OCI-LY7 (cell line): ENCODE measurements at regions not wholly inside any gene's neighbourhood (a gene's known extent, or its start where the extent isn't known, plus 50 kb on each side); places are given as distances from the start of the nearest gene placed in this dataset.

Experiments
- BruUV-seq: library from RNA; stranded (reverse); fragments of 400-500 nt; replicated peaks from 2 replicates; lab custom pipeline; 2021; lab: Mats Ljungman, UMichigan
- CTCF ChIA-PET: fragments of 300-600 bp; sonication (Branson Sonifier 250); formaldehyde crosslinking; loops from one replicate; lab custom pipeline; 2022; ENCODE audit warnings: antibody characterized with exemption; ENCODE audit not compliant: unreplicated experiment; lab: Charles Lee
- POLR2A ChIA-PET: fragments of 300-600 bp; sonication (Branson Sonifier 250); formaldehyde crosslinking; loops from one replicate; lab custom pipeline; 2022; ENCODE audit warnings: antibody characterized with exemption; lab: Charles Lee
- DNase-seq: peaks from one replicate; pipeline ENCODE4 v3.0.0-alpha.2; 2015; ENCODE audit warnings: low spot score
- H2AFZ ChIP-seq: fragments of 200-600 bp; sonication (generic), shearing (Covaris generic); 2 replicates; pipeline ENCODE4 v1.6.1; 2014; ENCODE audit warnings: mild to moderate bottlenecking, antibody characterized with exemption, low read length, moderate library complexity
- H3K27ac ChIP-seq: fragments of 200-600 bp; sonication (generic); 2 replicates; pipeline ENCODE4 v1.5.1; 2014; ENCODE audit warnings: mixed run types, low read depth, mild to moderate bottlenecking, moderate library complexity, low read length, inconsistent platforms; ENCODE audit not compliant: poor library complexity, severe bottlenecking
- H3K36me3 ChIP-seq: fragments of 200-600 bp; sonication (generic); 2 replicates; pipeline ENCODE4 v1.6.1; 2014; ENCODE audit warnings: mild to moderate bottlenecking, antibody characterized with exemption, low read length, moderate library complexity, mixed read lengths; ENCODE audit not compliant: insufficient read depth
- H3K4me1 ChIP-seq: fragments of 200-600 bp; sonication (generic); 2 replicates; pipeline ENCODE4 v1.5.1; 2014; ENCODE audit warnings: mild to moderate bottlenecking, low read length; ENCODE audit not compliant: insufficient read depth, poor library complexity, severe bottlenecking
- H3K4me2 ChIP-seq: fragments of 200-600 bp; sonication (generic); 2 replicates; pipeline ENCODE4 v1.6.1; 2014; ENCODE audit warnings: mild to moderate bottlenecking, low read length
- H3K4me3 ChIP-seq: fragments of 200-600 bp; sonication (generic); 2 replicates; pipeline ENCODE4 v1.5.1; 2014; ENCODE audit warnings: mild to moderate bottlenecking, low read depth, low read length; ENCODE audit not compliant: poor library complexity, severe bottlenecking
- H3K79me2 ChIP-seq: fragments of 200-600 bp; sonication (generic); 2 replicates; pipeline ENCODE4 v1.6.1; 2016; ENCODE audit warnings: low read depth, mild to moderate bottlenecking, low read length, moderate library complexity, mixed read lengths; ENCODE audit not compliant: insufficient read depth
- H3K9me2 ChIP-seq: fragments of 200-600 bp; sonication (generic); 2 replicates; pipeline ENCODE4 v1.6.1; 2016; ENCODE audit warnings: mild to moderate bottlenecking, low read length, mixed read lengths; ENCODE audit not compliant: insufficient read depth
- H3K9me3 ChIP-seq: fragments of 200-600 bp; sonication (generic); 2 replicates; pipeline ENCODE4 v1.6.1; 2014; ENCODE audit warnings: mild to moderate bottlenecking, mixed run types, low read length, mixed read lengths
- H4K20me1 ChIP-seq: fragments of 200-600 bp; sonication (generic); 2 replicates; pipeline ENCODE4 v1.6.1; 2014; ENCODE audit warnings: mild to moderate bottlenecking, antibody characterized with exemption, low read length, moderate library complexity, mixed read lengths; ENCODE audit not compliant: insufficient read depth
- EZH2phosphoT487 ChIP-seq: fragments of 200-600 bp; sonication (generic); IDR thresholded peaks from 2 replicates; pipeline ENCODE4 v1.6.1; 2018; ENCODE audit warnings: low read depth, borderline replicate concordance, mild to moderate bottlenecking, mixed run types, antibody characterized with exemption, low read length, moderate library complexity, mixed read lengths
- intact Hi-C: fragments of 100-400 bp; cut with micrococcal nuclease; formaldehyde crosslinking; loops from one replicate; pipeline ENCODE4 v1.10.0; 2022; ENCODE audit not compliant: unreplicated experiment
- TF ChIP-seq, protein P1 (sequence below): fragments of 200-600 bp; sonication (generic); conservative IDR thresholded peaks from 2 replicates; pipeline ENCODE4 v1.5.1; 2014; ENCODE audit warnings: mild to moderate bottlenecking, antibody characterized with exemption, low read length, moderate library complexity, mixed read lengths

DNA sequence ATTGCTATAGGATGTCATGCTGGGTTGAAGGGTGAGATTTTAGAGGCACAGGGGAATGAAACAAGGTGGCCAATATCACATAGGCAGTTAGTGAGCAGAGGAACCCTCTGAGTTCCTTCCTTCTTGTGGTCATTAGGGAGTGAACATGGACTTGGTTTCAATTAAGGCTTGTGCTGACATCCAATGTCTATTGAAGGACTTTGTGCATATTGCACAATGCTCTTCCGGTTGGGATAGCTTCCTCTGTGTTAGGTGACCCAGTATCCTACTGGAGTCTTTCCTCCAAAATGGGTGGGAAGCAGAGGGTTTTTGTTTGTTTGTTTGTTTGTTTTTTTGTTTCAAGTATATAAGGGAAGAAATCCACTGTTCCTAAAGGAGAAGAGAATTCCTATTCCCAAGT is 98.5 kb downstream of the HDGFL1 start:
- TF ChIP-seq EZH2phosphoT487, result no peak
- TF ChIP-seq, protein P1, sequence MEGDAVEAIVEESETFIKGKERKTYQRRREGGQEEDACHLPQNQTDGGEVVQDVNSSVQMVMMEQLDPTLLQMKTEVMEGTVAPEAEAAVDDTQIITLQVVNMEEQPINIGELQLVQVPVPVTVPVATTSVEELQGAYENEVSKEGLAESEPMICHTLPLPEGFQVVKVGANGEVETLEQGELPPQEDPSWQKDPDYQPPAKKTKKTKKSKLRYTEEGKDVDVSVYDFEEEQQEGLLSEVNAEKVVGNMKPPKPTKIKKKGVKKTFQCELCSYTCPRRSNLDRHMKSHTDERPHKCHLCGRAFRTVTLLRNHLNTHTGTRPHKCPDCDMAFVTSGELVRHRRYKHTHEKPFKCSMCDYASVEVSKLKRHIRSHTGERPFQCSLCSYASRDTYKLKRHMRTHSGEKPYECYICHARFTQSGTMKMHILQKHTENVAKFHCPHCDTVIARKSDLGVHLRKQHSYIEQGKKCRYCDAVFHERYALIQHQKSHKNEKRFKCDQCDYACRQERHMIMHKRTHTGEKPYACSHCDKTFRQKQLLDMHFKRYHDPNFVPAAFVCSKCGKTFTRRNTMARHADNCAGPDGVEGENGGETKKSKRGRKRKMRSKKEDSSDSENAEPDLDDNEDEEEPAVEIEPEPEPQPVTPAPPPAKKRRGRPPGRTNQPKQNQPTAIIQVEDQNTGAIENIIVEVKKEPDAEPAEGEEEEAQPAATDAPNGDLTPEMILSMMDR, result no peak
- H3K4me1 ChIP-seq, result no peaks in the 10 kb centered on the region
- no peaks in the 10 kb centered on the region for H3K9me2 ChIP-seq
- no peak overlapping the region for H3K27ac ChIP-seq
- no peak overlapping the region for H2AFZ ChIP-seq
- H3K4me3 ChIP-seq, result no peak overlapping the region
- no peak overlapping the region for H3K4me2 ChIP-seq
- CTCF ChIA-PET, result no interaction called here
- POLR2A ChIA-PET, result no interaction called here
- no peaks in the 10 kb centered on the region for H3K79me2 ChIP-seq
- no peaks in the 10 kb centered on the region for H4K20me1 ChIP-seq
- no peaks in the 10 kb centered on the region for H3K9me3 ChIP-seq
- DNase-seq, result no peak
- no peaks in the 10 kb centered on the region for H3K36me3 ChIP-seq
- no TSS peak for BruUV-seq
- intact Hi-C loops, result no loop called here

DNA sequence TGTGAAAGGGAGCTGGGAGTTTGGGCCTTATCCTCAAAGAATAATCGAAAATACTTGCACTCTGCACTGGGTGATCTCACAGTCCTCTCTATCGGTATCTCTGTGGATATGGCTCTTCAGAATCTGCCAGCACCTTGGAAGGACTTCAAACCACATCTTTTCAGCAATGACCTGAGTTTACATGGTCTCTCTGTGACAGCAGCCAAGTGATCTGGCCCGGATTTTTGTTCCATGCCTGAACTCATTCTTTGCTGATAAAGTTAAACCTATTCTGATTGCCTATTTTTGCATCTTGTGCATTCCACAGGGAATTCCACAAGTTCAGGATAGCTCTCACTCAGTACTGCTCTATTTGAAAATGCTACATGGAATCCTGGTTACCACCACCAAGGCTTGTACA is 98.9 kb downstream of the HDGFL1 start:
- intact Hi-C loops, result no loop called here
- H2AFZ ChIP-seq, result no peak overlapping the region

DNA sequence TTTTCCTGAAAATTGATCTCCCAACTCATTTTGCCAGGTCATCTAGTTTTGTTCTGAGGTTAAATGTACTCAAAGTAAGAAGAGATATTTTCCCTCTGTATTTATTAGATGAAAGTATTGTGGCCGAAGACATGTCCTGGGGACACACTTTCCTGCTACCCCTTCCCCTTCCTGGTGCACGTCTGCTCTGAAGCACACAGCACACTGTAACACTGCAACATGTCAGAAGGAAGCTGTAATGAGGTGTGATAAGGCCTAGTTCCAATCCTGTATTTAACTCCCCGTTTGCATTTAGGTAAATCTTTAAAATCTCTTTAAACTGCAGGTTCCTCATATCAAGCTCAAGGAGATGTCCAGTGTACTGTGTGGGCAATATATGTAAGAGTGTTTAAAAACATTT is 99.4 kb downstream of the HDGFL1 start:
- H3K4me2 ChIP-seq, result no peak overlapping the region
- CTCF ChIA-PET, result no interaction called here
- no peaks in the 10 kb centered on the region for H3K36me3 ChIP-seq
- BruUV-seq, result no TSS peak
- TF ChIP-seq EZH2phosphoT487, result no peak
- TF ChIP-seq, protein P1, result no peak
- no peaks in the 10 kb centered on the region for H4K20me1 ChIP-seq
- H3K9me3 ChIP-seq, result no peaks in the 10 kb centered on the region
- intact Hi-C loops, result no loop called here
- H3K27ac ChIP-seq, result no peak overlapping the region
- H3K79me2 ChIP-seq, result no peaks in the 10 kb centered on the region
- no peak overlapping the region for H2AFZ ChIP-seq
- no peak overlapping the region for H3K4me3 ChIP-seq
- POLR2A ChIA-PET, result no interaction called here
- H3K4me1 ChIP-seq, result no peaks in the 10 kb centered on the region
- DNase-seq, result no peak
- no peaks in the 10 kb centered on the region for H3K9me2 ChIP-seq

More for the DNA sequence above, 98.9 kb downstream of the HDGFL1 start:
- BruUV-seq, result no TSS peak
- Histone ChIP-seq H3K4me3 (no peak overlapping the region), H4K20me1 (no peaks in the 10 kb centered on the region), H3K9me3 (no peaks in the 10 kb centered on the region), H3K4me2 (no peak overlapping the region), H3K9me2 (no peaks in the 10 kb centered on the region), H3K79me2 (no peaks in the 10 kb centered on the region), H3K36me3 (no peaks in the 10 kb centered on the region), H3K4me1 (no peaks in the 10 kb centered on the region), H3K27ac (no peak overlapping the region)
- TF ChIP-seq EZH2phosphoT487, result no peak
- TF ChIP-seq, protein P1, result no peak
- POLR2A ChIA-PET, result no interaction called here
- CTCF ChIA-PET, result no interaction called here
- DNase-seq, result no peak
